Ishikawa (cell line): ENCODE measurements at regions not wholly inside any gene's neighbourhood (a gene's known extent, or its start where the extent isn't known, plus 50 kb on each side); places are given as distances from the start of the nearest gene placed in this dataset.

Source experiments
- EP300 ChIP-seq: IDR thresholded peaks from 2 replicates; pipeline ENCODE4 v1.6.1; 2012; ENCODE audit warnings: borderline replicate concordance
- YY1 ChIP-seq: IDR thresholded peaks from 2 replicates; pipeline ENCODE4 v1.6.1; 2012; ENCODE audit warnings: low read depth
- ZBTB7A ChIP-seq: IDR thresholded peaks from 2 replicates; pipeline ENCODE4 v1.6.1; 2012; ENCODE audit warnings: low read depth
- TF ChIP-seq, protein P1 (sequence below): IDR thresholded peaks from 2 replicates; pipeline ENCODE4 v1.6.1; 2012

DNA sequence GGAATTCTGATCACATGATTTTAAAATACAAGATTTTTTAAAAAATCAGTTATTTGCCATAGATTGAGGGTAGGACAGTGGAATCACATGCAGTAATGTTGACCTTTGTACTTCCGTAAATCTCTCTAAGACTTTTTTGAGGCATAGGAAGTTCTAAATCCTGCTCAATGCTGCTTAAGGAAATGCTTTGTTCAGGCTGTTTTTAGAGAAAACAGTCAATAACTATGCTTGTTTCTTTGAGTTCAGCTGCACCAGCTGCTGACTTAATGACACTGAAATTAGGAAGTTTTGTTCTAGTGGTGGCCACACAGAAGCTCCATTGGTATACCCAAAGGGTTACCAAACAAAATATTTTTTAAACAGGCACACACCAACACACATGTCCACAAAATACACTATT is 60.9 kb downstream of the KLF12 start:
- no peak for TF ChIP-seq YY1
- TF ChIP-seq EP300, result no peak
- no peak for TF ChIP-seq ZBTB7A
- TF ChIP-seq, protein P1, sequence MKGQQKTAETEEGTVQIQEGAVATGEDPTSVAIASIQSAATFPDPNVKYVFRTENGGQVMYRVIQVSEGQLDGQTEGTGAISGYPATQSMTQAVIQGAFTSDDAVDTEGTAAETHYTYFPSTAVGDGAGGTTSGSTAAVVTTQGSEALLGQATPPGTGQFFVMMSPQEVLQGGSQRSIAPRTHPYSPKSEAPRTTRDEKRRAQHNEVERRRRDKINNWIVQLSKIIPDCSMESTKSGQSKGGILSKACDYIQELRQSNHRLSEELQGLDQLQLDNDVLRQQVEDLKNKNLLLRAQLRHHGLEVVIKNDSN, result no peak
